DMS 273 (cell line): ENCODE measurements at regions not wholly inside any gene's neighbourhood (a gene's known extent, or its start where the extent isn't known, plus 50 kb on each side); places are given as distances from the start of the nearest gene placed in this dataset.
"Not testable (repeated sequence)": the region's sequence is repeated elsewhere in the genome, so short reads cannot be mapped to it uniquely, and the experiment has no call there.

ENCODE experiments used
- DNase-seq: peaks from one replicate; lab custom pipeline; 2025; ENCODE audit not compliant: unreplicated experiment; lab: John Stamatoyannopoulos, UW

- no peak for DNase-seq
These were observed 132.8 kb upstream of the RAP1B start for GRCh38 chr12:68477906-68478305.

- DNase-seq: no peak
These were observed 132.0 kb upstream of the RAP1B start for GRCh38 chr12:68478516-68479260.

- DNase-seq: no peak
These were observed 131.3 kb upstream of the RAP1B start for GRCh38 chr12:68479261-68479895.

GRCh38 chr12:68479896-68480291, 130.8 kb upstream of the RAP1B start:
- no peak for DNase-seq

GRCh38 chr12:68480526-68480925, 130.2 kb upstream of the RAP1B start:
- DNase-seq: no peak

GRCh38 chr12:68481181-68481941, 129.3 kb upstream of the RAP1B start:
- no peak for DNase-seq

- DNase-seq: no peak
These were observed 128.7 kb upstream of the RAP1B start for GRCh38 chr12:68482014-68482413.

GRCh38 chr12:68482660-68483059, 128.0 kb upstream of the RAP1B start:
- DNase-seq: no peak

GRCh38 chr12:68483592-68484383, 126.9 kb upstream of the RAP1B start:
- no peak for DNase-seq

GRCh38 chr12:68484578-68484977, 126.1 kb upstream of the RAP1B start:
- not testable (repeated sequence) for DNase-seq

- DNase-seq: not testable (repeated sequence)
These were observed 124.2 kb upstream of the RAP1B start for GRCh38 chr12:68486449-68486848.

- DNase-seq: no peak
These were observed 122.9 kb upstream of the RAP1B start for GRCh38 chr12:68487721-68488309.

GRCh38 chr12:68489273-68489672, 121.4 kb upstream of the RAP1B start:
- DNase-seq: no peak

GRCh38 chr12:68490476-68490875, 120.2 kb upstream of the RAP1B start:
- DNase-seq: no peak

- no peak for DNase-seq
These were observed 119.3 kb upstream of the RAP1B start for GRCh38 chr12:68491204-68491960.

- no peak for DNase-seq
These were observed 115.2 kb upstream of the RAP1B start for GRCh38 chr12:68495336-68496070.

GRCh38 chr12:68497107-68497506, 113.6 kb upstream of the RAP1B start:
- DNase-seq: no peak

- no peak for DNase-seq
These were observed 113.0 kb upstream of the RAP1B start for GRCh38 chr12:68497702-68498101.

GRCh38 chr12:68498736-68499135, 112.0 kb upstream of the RAP1B start:
- DNase-seq: no peak
